Epithelial cell of esophagus (primary cell): ENCODE measurements at regions not wholly inside any gene's neighbourhood (a gene's known extent, or its start where the extent isn't known, plus 50 kb on each side); places are given as distances from the start of the nearest gene placed in this dataset.

Experiments
- DNase-seq: peaks from one replicate; pipeline ENCODE4 v3.0.0; 2010; ENCODE audit warnings: low read depth
- H3K4me3 ChIP-seq: 2 replicates; pipeline ENCODE4 v1.5.1; 2011; ENCODE audit warnings: mild to moderate bottlenecking, low read length, control low read depth
- CTCF ChIP-seq: IDR thresholded peaks from 2 replicates; pipeline ENCODE4 v1.5.1; 2011; ENCODE audit warnings: low read depth, mild to moderate bottlenecking, low read length, control low read depth, inconsistent platforms; ENCODE audit not compliant: insufficient read depth; ENCODE audit errors: missing control alignments

- H3K4me3 ChIP-seq, result no peak overlapping the region
- no peak for DNase-seq
- no peak for TF ChIP-seq CTCF
These were observed 313.3 kb downstream of the LMO4 start for GRCh38 chr1:87641996-87642395.

GRCh38 chr1:87642581-87643221, 314.0 kb downstream of the LMO4 start:
- TF ChIP-seq CTCF, result no peak
- DNase-seq, result no peak
- H3K4me3 ChIP-seq, result no peak overlapping the region

GRCh38 chr1:87644033-87644578, 315.4 kb downstream of the LMO4 start:
- TF ChIP-seq CTCF, result no peak
- no peak overlapping the region for H3K4me3 ChIP-seq
- DNase-seq, result no peak

GRCh38 chr1:87644579-87645190, 316.0 kb downstream of the LMO4 start:
- DNase-seq, result peak; percentile 50
- TF ChIP-seq CTCF, result no peak

GRCh38 chr1:87647430-87648177, 318.9 kb downstream of the LMO4 start:
- DNase-seq, result no peak
- no peak for TF ChIP-seq CTCF
- H3K4me3 ChIP-seq, result no peak overlapping the region

More at GRCh38 chr1:87644579-87645190, 316.0 kb downstream of the LMO4 start:
- H3K4me3 ChIP-seq, result no peak overlapping the region

GRCh38 chr1:87648323-87649119, 319.8 kb downstream of the LMO4 start:
- TF ChIP-seq CTCF, result no peak
- no peak for DNase-seq
- no peak overlapping the region for H3K4me3 ChIP-seq
